GM19468 (cell line): ENCODE measurements at regions not wholly inside any gene's neighbourhood (a gene's known extent, or its start where the extent isn't known, plus 50 kb on each side); places are given as distances from the start of the nearest gene placed in this dataset.
"Not testable (repeated sequence)": the region's sequence is repeated elsewhere in the genome, so short reads cannot be mapped to it uniquely, and the experiment has no call there.

Experiments used
- ATAC-seq: cut with Tn5 transposase; IDR thresholded peaks from one replicate; pipeline ENCODE4 v1.9.1; 2021; ENCODE audit warnings: mild to moderate bottlenecking, moderate library complexity, moderate number of reproducible peaks; ENCODE audit not compliant: unreplicated experiment; ENCODE audit errors: extremely low read depth

GRCh38 chr12:47317175-47317915 is 237.6 kb upstream of the AMIGO2 start:
- no peak for ATAC-seq

- no peak for ATAC-seq
Observed at GRCh38 chr12:47316609-47317049, 236.9 kb upstream of the AMIGO2 start.

GRCh38 chr12:47314996-47315395 is 235.2 kb upstream of the AMIGO2 start:
- no peak for ATAC-seq

GRCh38 chr12:47312808-47313426 is 233.2 kb upstream of the AMIGO2 start:
- ATAC-seq, result no peak

GRCh38 chr12:47312147-47312546 is 232.4 kb upstream of the AMIGO2 start:
- no peak for ATAC-seq

GRCh38 chr12:47311568-47311967 is 231.8 kb upstream of the AMIGO2 start:
- ATAC-seq, result no peak

GRCh38 chr12:47311010-47311409 is 231.3 kb upstream of the AMIGO2 start:
- ATAC-seq, result no peak

GRCh38 chr12:47308672-47309071 is 228.9 kb upstream of the AMIGO2 start:
- ATAC-seq, result no peak

GRCh38 chr12:47307680-47308399 is 228.1 kb upstream of the AMIGO2 start:
- no peak for ATAC-seq

- ATAC-seq, result not testable (repeated sequence)
Observed at GRCh38 chr12:47306773-47307679, 227.3 kb upstream of the AMIGO2 start.

- ATAC-seq, result no peak
Observed at GRCh38 chr12:47306130-47306529, 226.4 kb upstream of the AMIGO2 start.

- no peak for ATAC-seq
Observed at GRCh38 chr12:47305464-47305863, 225.7 kb upstream of the AMIGO2 start.

- ATAC-seq, result no peak
Observed at GRCh38 chr12:47303995-47304560, 224.3 kb upstream of the AMIGO2 start.

GRCh38 chr12:47303207-47303606 is 223.4 kb upstream of the AMIGO2 start:
- no peak for ATAC-seq

- peak; percentile 31 for ATAC-seq
Observed at GRCh38 chr12:47302111-47302671, 222.4 kb upstream of the AMIGO2 start.

- ATAC-seq, result no peak
Observed at GRCh38 chr12:47299586-47299985, 219.8 kb upstream of the AMIGO2 start.

- ATAC-seq, result no peak
Observed at GRCh38 chr12:47297993-47298392, 218.2 kb upstream of the AMIGO2 start.

GRCh38 chr12:47296828-47297227 is 217.1 kb upstream of the AMIGO2 start:
- ATAC-seq, result no peak

- no peak for ATAC-seq
Observed at GRCh38 chr12:47293406-47293805, 213.6 kb upstream of the AMIGO2 start.

- no peak for ATAC-seq
Observed at GRCh38 chr12:47286676-47287075, 206.9 kb upstream of the AMIGO2 start.
